C4-2B (cell line): ENCODE measurements at regions not wholly inside any gene's neighbourhood (a gene's known extent, or its start where the extent isn't known, plus 50 kb on each side); places are given as distances from the start of the nearest gene placed in this dataset.

ENCODE experiments used
- H3K27ac ChIP-seq: fragments of 450-650 bp; 2 replicates; pipeline ENCODE4 v1.5.1; 2017
- CTCF ChIP-seq: fragments of 450-650 bp; conservative IDR thresholded peaks from 2 replicates; pipeline ENCODE4 v1.5.1; 2017; ENCODE audit warnings: mild to moderate bottlenecking
- ZFX ChIP-seq: fragments of 450-650 bp; IDR thresholded peaks from 2 replicates; pipeline ENCODE4 v1.6.1; 2017

- no peak for TF ChIP-seq ZFX
- no peak for TF ChIP-seq CTCF
- H3K27ac ChIP-seq, result no peak overlapping the region
Observed at GRCh38 chr6:122052346-122052900, 347.0 kb upstream of the HSF2 start.

GRCh38 chr6:122059918-122060317 is 339.5 kb upstream of the HSF2 start:
- H3K27ac ChIP-seq, result no peak overlapping the region
- TF ChIP-seq ZFX (no peak), CTCF (no peak)

- TF ChIP-seq ZFX, result no peak
- TF ChIP-seq CTCF, result no peak
- no peak overlapping the region for H3K27ac ChIP-seq
Observed at GRCh38 chr6:122061855-122062254, 337.6 kb upstream of the HSF2 start.

- no peak overlapping the region for H3K27ac ChIP-seq
- TF ChIP-seq ZFX (no peak), CTCF (no peak)
Observed at GRCh38 chr6:122063076-122063475, 336.4 kb upstream of the HSF2 start.

- no peak overlapping the region for H3K27ac ChIP-seq
- TF ChIP-seq CTCF (no peak), ZFX (no peak)
Observed at GRCh38 chr6:122063761-122064160, 335.7 kb upstream of the HSF2 start.

GRCh38 chr6:122066200-122066599 is 333.3 kb upstream of the HSF2 start:
- no peak overlapping the region for H3K27ac ChIP-seq
- TF ChIP-seq CTCF, result no peak
- no peak for TF ChIP-seq ZFX

- H3K27ac ChIP-seq, result no peak overlapping the region
- TF ChIP-seq CTCF (no peak), ZFX (no peak)
Observed at GRCh38 chr6:122068291-122068769, 331.1 kb upstream of the HSF2 start.
